Breast epithelium (tissue), 4 donors: ENCODE measurements at regions not wholly inside any gene's neighbourhood (a gene's known extent, or its start where the extent isn't known, plus 50 kb on each side); places are given as distances from the start of the nearest gene placed in this dataset.

ENCODE experiments used
- DNase-seq, 2 donors: peaks; one replicate each; pipeline ENCODE4 v3.0.0-alpha.2; 2019; ENCODE audit warnings: low spot score in 2 of 2
- H3K27ac ChIP-seq, 2 donors: fragments of 200-600 bp; sonication (generic) in 1 of 2; one replicate each; pipeline ENCODE4 v1.5.1; 2016 to 2019; ENCODE audit warnings: mild to moderate bottlenecking in 1 of 2
- H3K27me3 ChIP-seq, 2 donors: fragments of 200-600 bp; sonication (generic) in 1 of 2; one replicate each; pipeline versions ENCODE4 v1.5.1 to v1.6.0; 2017 to 2019; ENCODE audit warnings: control low read depth in 1 of 2, mild to moderate bottlenecking in 1 of 2
- H3K36me3 ChIP-seq: fragments of 200-600 bp; one replicate; pipeline ENCODE4 v1.5.1; 2019
- H3K4me1 ChIP-seq, 2 donors: fragments of 200-600 bp; sonication (generic); one replicate each; pipeline ENCODE4 v1.5.1; 2016 to 2019; ENCODE audit warnings: control low read depth in 1 of 2
- H3K4me3 ChIP-seq, 3 donors: fragments of 200-600 bp; sonication (generic); 1 replicate in 2 of 3; 2 replicates in 1 of 3; pipeline ENCODE4 v1.5.1; 2016 to 2019; ENCODE audit warnings: mild to moderate bottlenecking in 3 of 3, moderate library complexity in 2 of 3
- H3K9me3 ChIP-seq, 2 donors: fragments of 200-600 bp; sonication (generic) in 1 of 2; one replicate each; pipeline ENCODE4 v1.5.1; 2016 to 2019; ENCODE audit warnings: control low read depth in 1 of 2
- POLR2A ChIP-seq: fragments of 450-650 bp; IDR thresholded peaks from one replicate; pipeline ENCODE4 v1.6.1; 2016; ENCODE audit warnings: antibody characterized with exemption, mild to moderate bottlenecking, moderate library complexity
- POLR2AphosphoS5 ChIP-seq, 3 donors: sonication (generic); formaldehyde crosslinking; IDR thresholded peaks; one replicate each; pipeline ENCODE4 v1.6.1; 2017; ENCODE audit warnings: antibody characterized with exemption in 3 of 3
- intact Hi-C: fragments of 100-400 bp; cut with DNase I; formaldehyde crosslinking; loops from one replicate; pipeline ENCODE4 v1.15.1; 2023; ENCODE audit warnings: low total_unique reads
- TF ChIP-seq, protein P1 (sequence below), 3 donors: fragments of 450-650 bp; IDR thresholded peaks; one replicate each; pipeline ENCODE4 v1.5.1; 2016 to 2017; ENCODE audit warnings: antibody characterized with exemption in 3 of 3, mild to moderate bottlenecking in 3 of 3, moderate library complexity in 3 of 3

DNA sequence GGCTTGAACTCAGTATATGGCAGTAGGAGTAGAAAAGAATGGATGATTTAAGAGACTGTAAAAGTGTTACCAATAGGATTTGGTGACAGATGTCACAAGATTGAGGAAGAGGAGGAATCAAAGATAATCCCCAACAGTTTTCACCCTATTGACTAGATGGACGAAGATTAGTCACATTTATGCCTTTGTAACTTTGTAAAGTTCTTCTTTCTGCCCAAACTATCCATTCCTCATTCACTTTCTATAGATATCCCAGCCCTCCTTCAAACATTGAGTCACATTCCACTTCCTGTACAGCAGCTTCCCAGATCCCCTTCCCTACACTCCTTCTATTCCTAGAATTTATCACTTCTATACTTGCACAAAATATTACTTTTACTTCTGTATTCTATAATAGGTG is 207.9 kb downstream of the BTG1 start:
- no peaks in the 10 kb centered on the region for H3K9me3 ChIP-seq
- no peaks in the 10 kb centered on the region for H3K4me1 ChIP-seq
- DNase-seq, result no peak
- intact Hi-C loops, result no loop called here
- no peak overlapping the region for H3K4me3 ChIP-seq
- H3K27me3 ChIP-seq, result no peaks in the 10 kb centered on the region
- H3K27ac ChIP-seq, result no peak overlapping the region
- TF ChIP-seq, protein P1, sequence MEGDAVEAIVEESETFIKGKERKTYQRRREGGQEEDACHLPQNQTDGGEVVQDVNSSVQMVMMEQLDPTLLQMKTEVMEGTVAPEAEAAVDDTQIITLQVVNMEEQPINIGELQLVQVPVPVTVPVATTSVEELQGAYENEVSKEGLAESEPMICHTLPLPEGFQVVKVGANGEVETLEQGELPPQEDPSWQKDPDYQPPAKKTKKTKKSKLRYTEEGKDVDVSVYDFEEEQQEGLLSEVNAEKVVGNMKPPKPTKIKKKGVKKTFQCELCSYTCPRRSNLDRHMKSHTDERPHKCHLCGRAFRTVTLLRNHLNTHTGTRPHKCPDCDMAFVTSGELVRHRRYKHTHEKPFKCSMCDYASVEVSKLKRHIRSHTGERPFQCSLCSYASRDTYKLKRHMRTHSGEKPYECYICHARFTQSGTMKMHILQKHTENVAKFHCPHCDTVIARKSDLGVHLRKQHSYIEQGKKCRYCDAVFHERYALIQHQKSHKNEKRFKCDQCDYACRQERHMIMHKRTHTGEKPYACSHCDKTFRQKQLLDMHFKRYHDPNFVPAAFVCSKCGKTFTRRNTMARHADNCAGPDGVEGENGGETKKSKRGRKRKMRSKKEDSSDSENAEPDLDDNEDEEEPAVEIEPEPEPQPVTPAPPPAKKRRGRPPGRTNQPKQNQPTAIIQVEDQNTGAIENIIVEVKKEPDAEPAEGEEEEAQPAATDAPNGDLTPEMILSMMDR (IDR thresholded peaks at IDR 0.05), result no peak
- no peak for TF ChIP-seq POLR2AphosphoS5 (IDR thresholded peaks at IDR 0.05)
- H3K36me3 ChIP-seq, result no peaks in the 10 kb centered on the region

DNA sequence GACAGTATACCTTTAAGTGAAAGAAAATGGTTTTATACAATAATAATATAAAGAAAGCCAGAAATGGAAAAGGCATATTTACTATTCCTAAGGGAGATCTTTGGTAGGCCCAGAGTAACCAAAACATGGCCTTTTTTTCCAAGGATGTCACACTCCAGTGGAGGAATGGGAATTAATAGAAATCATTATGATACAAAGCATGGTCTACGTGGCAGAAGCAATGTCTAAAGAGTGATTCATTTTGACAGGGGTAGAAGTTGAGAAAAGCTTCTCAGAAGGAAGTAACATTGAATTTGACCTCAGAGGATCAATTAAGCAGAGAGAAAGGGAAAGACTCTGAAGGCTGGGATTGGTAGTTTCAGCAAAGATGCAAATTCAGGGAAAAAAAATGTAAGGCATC is 208.6 kb downstream of the BTG1 start:
- Histone ChIP-seq H3K36me3 (no peaks in the 10 kb centered on the region), H3K9me3 (no peaks in the 10 kb centered on the region), H3K27me3 (no peaks in the 10 kb centered on the region), H3K4me3 (no peak overlapping the region), H3K27ac (no peak overlapping the region), H3K4me1 (no peaks in the 10 kb centered on the region)
- intact Hi-C loops, result no loop called here
- DNase-seq, result no peak
- TF ChIP-seq POLR2A, result no peak
- TF ChIP-seq, protein P1 (IDR thresholded peaks at IDR 0.05), result no peak

DNA sequence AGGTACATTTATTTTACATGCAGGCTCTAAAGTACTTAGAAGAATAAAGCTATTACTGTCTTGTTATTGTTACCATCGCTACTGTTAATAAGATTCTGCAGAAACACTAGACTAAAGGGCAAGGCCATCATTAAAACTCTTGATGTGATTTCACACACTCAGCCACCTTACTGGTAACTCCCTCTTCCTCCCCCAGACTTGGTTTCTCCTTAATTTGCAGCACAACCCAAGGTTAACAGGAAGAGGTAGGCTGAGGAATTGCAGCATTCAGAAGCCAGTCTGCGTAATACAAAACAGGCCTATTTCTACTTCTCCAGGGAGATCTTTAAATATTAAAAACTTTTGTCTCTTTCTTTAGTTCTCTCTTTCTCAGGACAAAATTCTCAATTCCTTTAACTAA is 210.3 kb downstream of the BTG1 start:
- H3K9me3 ChIP-seq, result no peaks in the 10 kb centered on the region
- no peak overlapping the region for H3K4me3 ChIP-seq
- no peak for TF ChIP-seq POLR2A
- TF ChIP-seq, protein P1 (IDR thresholded peaks at IDR 0.05), result no peak
- no peak for TF ChIP-seq POLR2AphosphoS5 (IDR thresholded peaks at IDR 0.05)
- no peaks in the 10 kb centered on the region for H3K36me3 ChIP-seq
- no peaks in the 10 kb centered on the region for H3K27me3 ChIP-seq
- H3K4me1 ChIP-seq, result no peaks in the 10 kb centered on the region
- no peak for DNase-seq
- no peak overlapping the region for H3K27ac ChIP-seq
- intact Hi-C loops, result no loop called here

DNA sequence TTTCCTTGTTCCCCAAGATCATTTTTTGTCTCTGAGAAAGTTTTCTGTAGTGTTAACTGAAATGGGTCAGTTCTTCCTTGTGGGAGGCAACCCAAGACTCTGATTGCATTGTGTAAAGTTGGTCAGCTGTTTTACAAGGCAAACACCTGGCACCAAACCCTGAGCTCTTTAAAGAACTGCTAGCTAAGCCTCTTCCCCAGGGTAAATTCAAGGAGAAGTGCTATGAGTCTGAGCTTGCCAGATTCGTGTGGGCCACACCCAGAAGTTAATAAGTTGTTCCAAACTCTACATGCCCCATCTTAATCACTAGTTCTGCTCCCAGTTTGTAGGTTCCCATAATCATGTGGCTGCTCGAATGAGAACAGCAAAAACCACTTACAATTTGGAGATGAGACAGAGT is 214.5 kb downstream of the BTG1 start:
- no peaks in the 10 kb centered on the region for H3K27me3 ChIP-seq
- no peaks in the 10 kb centered on the region for H3K4me1 ChIP-seq
- H3K9me3 ChIP-seq, result no peaks in the 10 kb centered on the region
- TF ChIP-seq POLR2AphosphoS5 (IDR thresholded peaks at IDR 0.05) (no peak), POLR2A (no peak)
- TF ChIP-seq, protein P1 (IDR thresholded peaks at IDR 0.05), result no peak
- no peaks in the 10 kb centered on the region for H3K36me3 ChIP-seq
- peak overlapping the region in 1 of 2 donors; percentile 46 for H3K27ac ChIP-seq
- intact Hi-C loops, result no loop called here
- no peak overlapping the region for H3K4me3 ChIP-seq
- peak in 1 of 2 donors; percentile 56 for DNase-seq

DNA sequence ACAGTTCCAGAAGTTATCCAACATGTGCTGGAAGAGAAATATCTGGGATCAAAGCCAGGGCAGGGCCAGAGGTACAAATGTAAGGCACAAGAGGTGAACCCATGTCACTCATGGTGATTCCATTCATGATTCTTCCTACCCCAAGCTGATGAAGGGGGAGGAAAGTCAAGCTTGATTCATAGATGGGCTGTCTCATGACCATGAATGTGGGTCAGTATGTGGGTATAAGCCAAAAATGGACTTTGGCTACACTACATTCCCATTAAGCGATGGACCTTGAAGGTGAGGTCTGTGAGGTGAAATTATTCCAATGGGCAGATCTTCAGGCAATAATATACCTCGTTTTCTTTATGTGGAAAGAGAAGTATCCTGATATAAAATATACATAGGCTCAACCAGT is 217.1 kb downstream of the BTG1 start:
- TF ChIP-seq POLR2AphosphoS5 (IDR thresholded peaks at IDR 0.05), result no peak
- TF ChIP-seq, protein P1 (IDR thresholded peaks at IDR 0.05), result no peak
- no peak for TF ChIP-seq POLR2A
- H3K4me3 ChIP-seq, result no peak overlapping the region
- no peak for DNase-seq
- intact Hi-C loops, result loop anchor here (5.0 kb wide), 1 partner anchor 94 kb away; no protein-coding TSS in a partner anchor
- H3K9me3 ChIP-seq, result no peaks in the 10 kb centered on the region
- no peaks in the 10 kb centered on the region for H3K27me3 ChIP-seq
- no peaks in the 10 kb centered on the region for H3K36me3 ChIP-seq
- H3K4me1 ChIP-seq, result no peaks in the 10 kb centered on the region
- H3K27ac ChIP-seq, result no peak overlapping the region
